Stimulated activated memory B cell treated with anti-CD40 and anti-IgM and Interleukin-4, amounts not matched to agents 10 μg/mL and 1 μg/mL and 100 μg/mL, for 72 hours (primary cell): ENCODE measurements at regions not wholly inside any gene's neighbourhood (a gene's known extent, or its start where the extent isn't known, plus 50 kb on each side); places are given as distances from the start of the nearest gene placed in this dataset.
"Not testable (repeated sequence)": the region's sequence is repeated elsewhere in the genome, so short reads cannot be mapped to it uniquely, and the experiment has no call there.

Source experiments
- ATAC-seq: fragments of 150-1000 bp; cut with Tn5 transposase; 2 replicates; pipeline ENCODE4 v1.10.0; 2021
- H3K27ac Mint-ChIP-seq: one replicate; pipeline ENCODE4 v1.8.0; 2022; ENCODE audit warnings: mild to moderate bottlenecking, mixed read lengths
- H3K27me3 Mint-ChIP-seq: one replicate; pipeline ENCODE4 v1.8.0; 2022; ENCODE audit warnings: mixed read lengths
- H3K36me3 Mint-ChIP-seq: one replicate; pipeline ENCODE4 v1.8.0; 2022; ENCODE audit warnings: mixed read lengths
- H3K4me1 Mint-ChIP-seq: one replicate; pipeline ENCODE4 v1.8.0; 2022; ENCODE audit warnings: mixed read lengths
- H3K4me3 Mint-ChIP-seq: one replicate; pipeline ENCODE4 v1.8.0; 2022; ENCODE audit warnings: mild to moderate bottlenecking, moderate library complexity, mixed read lengths
- H3K9me3 Mint-ChIP-seq: one replicate; pipeline ENCODE4 v1.8.0; 2022; ENCODE audit warnings: mixed read lengths

- Mint-ChIP-seq H3K9me3 (no peaks in the 10 kb centered on the region), H3K4me1 (peaks cover 19% of the 10 kb centered on the region), H3K27me3 (no peaks in the 10 kb centered on the region), H3K36me3 (no peaks in the 10 kb centered on the region), H3K4me3 (peak overlapping the region; percentile 21), H3K27ac (peak overlapping the region; percentile 59)
- ATAC-seq, result no peak
These were observed 135.7 kb downstream of the RPS4Y2 start for GRCh38 chrY:20891440-20892160.

DNA sequence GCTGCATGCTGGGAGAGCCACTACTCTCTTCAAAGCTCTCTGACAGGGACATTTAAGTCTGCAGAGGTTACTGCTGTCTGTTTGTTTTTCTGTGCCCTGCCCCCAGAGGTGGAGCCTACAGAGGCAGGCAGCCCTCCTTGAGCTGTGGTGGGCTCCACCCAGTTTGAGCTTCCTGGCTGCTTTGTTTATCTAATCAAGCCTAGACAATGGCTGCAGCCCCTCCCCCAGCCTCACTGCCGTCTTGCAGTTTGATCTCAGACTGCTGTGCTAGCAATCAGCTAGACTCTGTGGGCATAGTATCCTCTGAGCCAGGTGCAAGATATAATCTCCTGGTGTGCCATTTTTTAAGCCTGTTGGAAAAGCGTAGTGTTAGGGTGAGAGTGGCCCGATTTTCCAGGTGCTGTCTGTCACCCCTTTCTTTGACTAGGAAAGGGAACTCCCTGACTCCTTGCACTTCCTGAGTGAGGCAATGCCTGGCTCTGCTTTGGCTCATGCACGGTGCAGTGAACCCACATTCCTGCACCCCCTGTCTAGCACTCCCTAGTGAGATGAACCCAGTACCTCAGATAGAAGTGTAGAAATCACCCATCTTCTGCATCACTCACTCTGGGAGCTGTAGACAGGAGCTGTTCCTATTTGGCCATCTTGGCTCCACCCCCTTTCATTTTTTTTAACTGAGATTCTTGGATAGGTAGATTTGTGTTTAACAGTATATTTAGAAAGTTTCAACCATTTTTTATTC, 169.6 kb downstream of the RPS4Y2 start:
- not testable (repeated sequence) for H3K27ac Mint-ChIP-seq, H3K27me3 Mint-ChIP-seq, H3K4me3 Mint-ChIP-seq, ATAC-seq
- H3K4me1 Mint-ChIP-seq, result peaks cover 15% of the 10 kb centered on the region
- H3K36me3 Mint-ChIP-seq, result peaks cover 20% of the 10 kb centered on the region
- H3K9me3 Mint-ChIP-seq, result peaks cover 16% of the 10 kb centered on the region

- no peak for ATAC-seq
- Mint-ChIP-seq H3K27ac (no peak overlapping the region), H3K27me3 (no peaks in the 10 kb centered on the region), H3K36me3 (peaks cover 6% of the 10 kb centered on the region), H3K4me1 (peaks cover 8% of the 10 kb centered on the region), H3K4me3 (no peak overlapping the region), H3K9me3 (peaks cover 13% of the 10 kb centered on the region)
These were observed 173.9 kb downstream of the RPS4Y2 start for GRCh38 chrY:20929691-20930342.

GRCh38 chrY:20936709-20937251, 180.9 kb downstream of the RPS4Y2 start:
- ATAC-seq, result peak; percentile 43
- Mint-ChIP-seq H3K27ac (peak overlapping the region; percentile 75), H3K36me3 (peaks cover 17% of the 10 kb centered on the region), H3K4me1 (peaks cover 14% of the 10 kb centered on the region)
- not testable (repeated sequence) for H3K4me3 Mint-ChIP-seq, H3K27me3 Mint-ChIP-seq, H3K9me3 Mint-ChIP-seq

DNA sequence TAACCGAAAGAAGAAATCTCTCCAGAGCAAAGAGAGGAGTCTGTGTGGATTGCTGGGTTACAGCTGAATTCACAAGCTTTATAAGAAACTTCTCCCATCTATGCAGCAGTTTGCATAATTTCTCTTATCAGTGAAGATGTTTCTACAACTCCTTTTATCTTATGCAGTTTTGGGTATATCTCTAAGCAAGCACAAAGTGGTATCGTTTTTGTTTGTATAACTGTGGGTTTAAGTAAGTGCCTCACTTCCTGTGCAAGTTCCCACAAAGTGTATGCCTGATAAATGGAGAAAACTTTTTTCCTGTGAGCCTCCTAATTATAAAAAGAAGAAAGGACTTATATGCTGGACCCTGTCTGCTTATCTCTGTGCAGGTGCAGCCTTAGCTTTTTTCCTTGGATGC, 205.6 kb downstream of the RPS4Y2 start:
- Mint-ChIP-seq H3K9me3 (no peaks in the 10 kb centered on the region), H3K4me3 (no peak overlapping the region), H3K27me3 (no peaks in the 10 kb centered on the region), H3K27ac (no peak overlapping the region), H3K36me3 (no peaks in the 10 kb centered on the region), H3K4me1 (peaks cover 7% of the 10 kb centered on the region)
- ATAC-seq, result no peak

DNA sequence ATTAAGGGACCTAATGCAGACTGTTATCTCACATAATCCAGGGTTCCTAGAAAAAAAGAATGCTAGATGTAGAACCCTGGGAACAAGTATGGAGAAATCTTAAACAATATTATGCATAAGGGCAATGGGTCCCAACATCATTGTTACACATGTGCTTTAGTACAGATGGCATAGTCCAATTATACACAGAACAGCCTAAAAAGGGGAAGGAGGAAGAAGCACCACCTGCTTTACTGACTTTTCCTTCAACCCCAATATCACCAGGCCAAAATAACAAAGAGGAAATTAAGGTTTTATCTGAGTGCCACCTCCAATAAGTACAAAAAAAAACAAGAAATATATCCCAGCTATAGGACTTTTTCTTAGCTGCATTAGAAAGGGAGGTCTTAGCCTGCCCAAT, 211.9 kb downstream of the RPS4Y2 start:
- Mint-ChIP-seq H3K27ac (no peak overlapping the region), H3K4me1 (no peaks in the 10 kb centered on the region), H3K27me3 (no peaks in the 10 kb centered on the region), H3K4me3 (no peak overlapping the region), H3K36me3 (no peaks in the 10 kb centered on the region), H3K9me3 (no peaks in the 10 kb centered on the region)
- no peak for ATAC-seq

GRCh38 chrY:20968237-20968636, 212.3 kb downstream of the RPS4Y2 start:
- Mint-ChIP-seq H3K4me3 (no peak overlapping the region), H3K27ac (no peak overlapping the region), H3K36me3 (no peaks in the 10 kb centered on the region), H3K27me3 (no peaks in the 10 kb centered on the region), H3K4me1 (no peaks in the 10 kb centered on the region), H3K9me3 (no peaks in the 10 kb centered on the region)
- no peak for ATAC-seq

GRCh38 chrY:20971371-20971770, 215.5 kb downstream of the RPS4Y2 start:
- Mint-ChIP-seq H3K36me3 (no peaks in the 10 kb centered on the region), H3K4me1 (no peaks in the 10 kb centered on the region), H3K27ac (no peak overlapping the region), H3K27me3 (no peaks in the 10 kb centered on the region), H3K9me3 (no peaks in the 10 kb centered on the region), H3K4me3 (no peak overlapping the region)
- ATAC-seq, result no peak

GRCh38 chrY:20986037-20986436, 230.1 kb downstream of the RPS4Y2 start:
- H3K4me3 Mint-ChIP-seq, result no peak overlapping the region
- no peak overlapping the region for H3K27ac Mint-ChIP-seq
- H3K4me1 Mint-ChIP-seq, result peaks cover 10% of the 10 kb centered on the region
- ATAC-seq, result no peak
- H3K27me3 Mint-ChIP-seq, result no peaks in the 10 kb centered on the region
- no peaks in the 10 kb centered on the region for H3K36me3 Mint-ChIP-seq
- no peaks in the 10 kb centered on the region for H3K9me3 Mint-ChIP-seq

DNA sequence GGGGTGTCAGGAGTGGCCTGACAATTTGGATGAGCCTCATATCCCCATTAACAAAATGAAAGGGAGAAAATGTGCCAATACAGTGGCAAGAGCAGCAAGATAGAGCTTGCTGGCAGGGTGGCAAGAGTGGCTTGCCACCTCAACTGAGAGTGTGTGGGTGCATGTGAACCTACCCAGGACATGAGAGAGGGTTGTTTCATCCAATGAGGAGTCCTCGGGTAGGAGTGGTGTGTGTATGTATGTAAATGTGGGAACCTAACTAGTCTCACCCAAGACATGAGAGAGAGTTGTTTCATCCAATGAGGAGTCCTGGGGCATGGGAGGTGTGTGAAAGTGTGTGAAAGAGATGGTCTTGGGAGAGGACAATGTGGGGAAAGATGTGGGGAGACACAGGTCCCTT, 234.2 kb downstream of the RPS4Y2 start:
- no peaks in the 10 kb centered on the region for H3K27me3 Mint-ChIP-seq
- no peaks in the 10 kb centered on the region for H3K9me3 Mint-ChIP-seq
- H3K27ac Mint-ChIP-seq, result peak overlapping the region; percentile 34
- no peak for ATAC-seq
- H3K4me1 Mint-ChIP-seq, result peaks cover 18% of the 10 kb centered on the region
- H3K4me3 Mint-ChIP-seq, result peak overlapping the region; percentile 1
- H3K36me3 Mint-ChIP-seq, result no peaks in the 10 kb centered on the region

DNA sequence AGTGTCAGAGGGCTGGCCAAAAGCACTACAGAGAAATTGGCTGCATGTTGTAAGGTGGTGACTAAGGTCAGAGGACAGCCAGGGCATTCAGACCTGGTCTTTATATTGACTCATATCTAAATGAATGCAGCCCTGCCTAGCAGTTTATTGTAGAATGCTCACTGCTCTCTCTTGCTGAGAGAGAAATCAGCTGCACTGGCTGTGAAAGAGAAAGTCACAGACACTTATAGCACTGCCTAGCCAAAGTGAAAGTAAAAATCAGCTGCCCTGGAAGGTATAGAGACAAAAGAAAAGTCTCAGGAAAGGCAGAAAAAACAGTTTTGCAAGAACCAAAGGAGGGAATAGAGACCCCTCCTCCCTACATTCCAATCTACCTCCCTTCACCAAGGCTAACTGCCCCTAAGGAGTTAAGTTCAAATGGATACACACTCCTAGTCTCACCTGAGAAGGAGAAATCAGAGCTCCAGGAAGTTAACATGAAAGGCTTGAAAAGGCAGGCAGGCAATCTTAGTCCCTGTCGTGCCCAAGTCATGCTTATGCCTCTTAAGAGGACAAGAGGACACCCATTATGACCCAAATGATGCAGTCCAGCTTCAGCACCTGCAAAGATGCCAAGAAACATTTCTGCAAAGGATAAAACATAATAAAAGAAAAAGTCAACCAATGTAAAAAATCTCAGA, 235.1 kb downstream of the RPS4Y2 start:
- Mint-ChIP-seq H3K4me3 (peak overlapping the region; percentile 38), H3K36me3 (no peaks in the 10 kb centered on the region), H3K27ac (peak overlapping the region; percentile 34), H3K27me3 (no peaks in the 10 kb centered on the region), H3K9me3 (no peaks in the 10 kb centered on the region), H3K4me1 (peaks cover 18% of the 10 kb centered on the region)
- ATAC-seq, result peak; percentile 81

GRCh38 chrY:20997355-20997754, 241.4 kb downstream of the RPS4Y2 start:
- no peak overlapping the region for H3K4me3 Mint-ChIP-seq
- H3K27me3 Mint-ChIP-seq, result no peaks in the 10 kb centered on the region
- ATAC-seq, result no peak
- no peaks in the 10 kb centered on the region for H3K9me3 Mint-ChIP-seq
- no peaks in the 10 kb centered on the region for H3K36me3 Mint-ChIP-seq
- no peak overlapping the region for H3K27ac Mint-ChIP-seq
- no peaks in the 10 kb centered on the region for H3K4me1 Mint-ChIP-seq

- no peak overlapping the region for H3K27ac Mint-ChIP-seq
- H3K36me3 Mint-ChIP-seq, result no peaks in the 10 kb centered on the region
- ATAC-seq, result no peak
- no peaks in the 10 kb centered on the region for H3K4me1 Mint-ChIP-seq
- no peaks in the 10 kb centered on the region for H3K9me3 Mint-ChIP-seq
- H3K4me3 Mint-ChIP-seq, result no peak overlapping the region
- no peaks in the 10 kb centered on the region for H3K27me3 Mint-ChIP-seq
These were observed 242.1 kb downstream of the RPS4Y2 start for GRCh38 chrY:20998016-20998415.

DNA sequence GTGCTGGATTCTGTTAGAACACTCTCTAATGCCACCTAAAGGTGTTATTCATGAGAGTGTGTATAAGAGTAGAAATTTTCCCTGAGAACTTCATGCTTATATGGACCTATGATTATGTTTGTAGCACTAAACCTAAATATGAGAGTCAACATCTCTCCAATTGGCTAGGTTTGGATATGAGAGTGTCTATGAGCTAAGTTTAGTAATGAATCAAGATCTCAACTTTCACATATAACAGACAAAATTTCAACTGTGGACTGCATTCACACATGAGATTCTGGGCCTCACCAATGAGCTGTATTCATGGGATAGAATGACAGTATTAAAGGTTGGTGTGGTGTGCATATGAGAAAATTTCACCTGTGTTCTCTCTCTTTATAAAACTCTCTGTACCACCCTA, 242.6 kb downstream of the RPS4Y2 start:
- no peaks in the 10 kb centered on the region for H3K9me3 Mint-ChIP-seq
- no peaks in the 10 kb centered on the region for H3K27me3 Mint-ChIP-seq
- no peak for ATAC-seq
- no peak overlapping the region for H3K27ac Mint-ChIP-seq
- H3K36me3 Mint-ChIP-seq, result no peaks in the 10 kb centered on the region
- H3K4me3 Mint-ChIP-seq, result no peak overlapping the region
- H3K4me1 Mint-ChIP-seq, result no peaks in the 10 kb centered on the region

DNA sequence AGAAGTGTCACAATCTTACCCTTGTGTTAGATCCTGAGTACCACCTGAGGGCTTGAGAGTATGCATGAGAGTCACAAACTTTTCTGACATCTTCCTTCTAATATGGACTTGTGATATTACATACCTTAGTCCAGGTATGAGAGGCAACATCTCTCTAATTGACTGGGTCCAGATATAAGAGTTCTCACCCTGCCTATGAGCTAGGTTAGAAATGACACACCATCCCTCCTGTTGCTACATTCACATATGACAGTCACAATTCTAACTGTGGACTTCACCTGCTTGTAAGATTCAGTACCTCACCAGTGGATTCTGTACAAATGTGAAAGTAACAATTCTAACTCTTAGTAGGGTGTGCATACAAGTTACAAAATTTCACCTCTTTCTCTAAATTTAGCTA, 245.2 kb downstream of the RPS4Y2 start:
- Mint-ChIP-seq H3K27me3 (no peaks in the 10 kb centered on the region), H3K4me1 (no peaks in the 10 kb centered on the region), H3K27ac (no peak overlapping the region), H3K9me3 (no peaks in the 10 kb centered on the region), H3K4me3 (no peak overlapping the region), H3K36me3 (no peaks in the 10 kb centered on the region)
- no peak for ATAC-seq
